ENCODE measurements at regions not wholly inside any gene's neighbourhood (a gene's known extent, or its start where the extent isn't known, plus 50 kb on each side); places are given as distances from the start of the nearest gene placed in this dataset.

- TF ChIP-seq CTCF (conservative IDR thresholded peaks at IDR 0.05; ENCODE audit: low read depth, low read length), result no peak
- TF ChIP-seq EZH2 (IDR thresholded peaks at IDR 0.05; ENCODE audit: borderline replicate concordance, low read depth, low read length, poor library complexity, severe bottlenecking), result no peak
Measured at GRCh38 chr11:33492596-33492995, 208.0 kb downstream of the C11orf91 start.

All from A673 (cell line).